MCF 10A (cell line): ENCODE measurements at regions not wholly inside any gene's neighbourhood (a gene's known extent, or its start where the extent isn't known, plus 50 kb on each side); places are given as distances from the start of the nearest gene placed in this dataset.

Experiments used
- BruUV-seq: library from RNA; stranded (reverse); fragments of 400-500 nt; replicated peaks from 2 replicates; lab custom pipeline; 2021; lab: Mats Ljungman, UMichigan
- CTCF ChIA-PET: fragments of 300-600 bp; sonication (Branson Sonifier 250); formaldehyde crosslinking; extraction: SDS; loops from one replicate; lab custom pipeline; 2021; ENCODE audit warnings: antibody characterized with exemption, inconsistent platforms; lab: Yijun Ruan, JAX
- POLR2A ChIA-PET: fragments of 300-600, 350-650 bp; sonication (Branson Sonifier 250); formaldehyde crosslinking; extraction: SDS; loops from one replicate; lab custom pipeline; 2020; ENCODE audit warnings: antibody characterized with exemption, inconsistent platforms; lab: Yijun Ruan, JAX
- DNase-seq: peaks from one replicate; pipeline ENCODE4 v3.0.0-alpha.2; 2018; ENCODE audit not compliant: unreplicated experiment
- H3K27ac Mint-ChIP-seq: one replicate; pipeline ENCODE4 v1.8.0; 2022; ENCODE audit warnings: mild to moderate bottlenecking, low read depth, mixed read lengths; ENCODE audit not compliant: unreplicated experiment
- H3K27me3 Mint-ChIP-seq: one replicate; pipeline ENCODE4 v1.8.0; 2022; ENCODE audit warnings: mixed read lengths; ENCODE audit not compliant: insufficient read depth, unreplicated experiment
- H3K36me3 Mint-ChIP-seq: one replicate; pipeline ENCODE4 v1.8.0; 2022; ENCODE audit warnings: mild to moderate bottlenecking, moderate library complexity, mixed read lengths; ENCODE audit not compliant: insufficient read depth, unreplicated experiment
- H3K4me1 Mint-ChIP-seq: one replicate; pipeline ENCODE4 v1.8.0; 2022; ENCODE audit warnings: mixed read lengths; ENCODE audit not compliant: insufficient read depth, unreplicated experiment
- H3K4me3 Mint-ChIP-seq: one replicate; pipeline ENCODE4 v1.8.0; 2022; ENCODE audit warnings: mild to moderate bottlenecking, moderate library complexity, mixed read lengths; ENCODE audit not compliant: unreplicated experiment
- H3K9me3 Mint-ChIP-seq: one replicate; pipeline ENCODE4 v1.8.0; 2022; ENCODE audit warnings: mixed read lengths; ENCODE audit not compliant: unreplicated experiment
- CTCF ChIP-seq: fragments of 200-600 bp; IDR thresholded peaks from one replicate; pipeline ENCODE4 v1.8.0; 2022; ENCODE audit warnings: antibody characterized with exemption, mild to moderate bottlenecking; ENCODE audit not compliant: unreplicated experiment
- intact Hi-C: fragments of 100-400 bp; cut with micrococcal nuclease; formaldehyde crosslinking; loops from 2 replicates; pipeline ENCODE4 v1.14.1; 2022

- H3K9me3 Mint-ChIP-seq: peaks cover 16% of the 10 kb centered on the region
- H3K27ac Mint-ChIP-seq: no peak overlapping the region
- intact Hi-C loops: no loop called here
- CTCF ChIA-PET: no interaction called here
- no peaks in the 10 kb centered on the region for H3K4me1 Mint-ChIP-seq
- POLR2A ChIA-PET: no interaction called here
- H3K4me3 Mint-ChIP-seq: no peak overlapping the region
- no peaks in the 10 kb centered on the region for H3K27me3 Mint-ChIP-seq
- no peak for DNase-seq
- H3K36me3 Mint-ChIP-seq: no peaks in the 10 kb centered on the region
- TF ChIP-seq CTCF: no peak
- BruUV-seq: no TSS peak
These were observed 201.2 kb upstream of the FAM78B start for GRCh38 chr1:166368030-166368429.

GRCh38 chr1:166377896-166378295 lies 211.1 kb upstream of the FAM78B start:
- no peaks in the 10 kb centered on the region for H3K4me1 Mint-ChIP-seq
- POLR2A ChIA-PET: no interaction called here

GRCh38 chr1:166378805-166379204 lies 212.0 kb upstream of the FAM78B start:
- no peaks in the 10 kb centered on the region for H3K36me3 Mint-ChIP-seq
- no peaks in the 10 kb centered on the region for H3K9me3 Mint-ChIP-seq
- no peak overlapping the region for H3K4me3 Mint-ChIP-seq
- intact Hi-C loops: no loop called here
- no peak overlapping the region for H3K27ac Mint-ChIP-seq
- no peaks in the 10 kb centered on the region for H3K4me1 Mint-ChIP-seq
- no peak for TF ChIP-seq CTCF
- no TSS peak for BruUV-seq
- CTCF ChIA-PET: no interaction called here
- H3K27me3 Mint-ChIP-seq: peaks cover 8% of the 10 kb centered on the region
- POLR2A ChIA-PET: no interaction called here
- no peak for DNase-seq

More at GRCh38 chr1:166377896-166378295, 211.1 kb upstream of the FAM78B start:
- Mint-ChIP-seq H3K36me3 (no peaks in the 10 kb centered on the region), H3K4me3 (no peak overlapping the region), H3K27me3 (no peaks in the 10 kb centered on the region), H3K9me3 (no peaks in the 10 kb centered on the region), H3K27ac (no peak overlapping the region)
- CTCF ChIA-PET: interaction anchor here (1.0 kb wide), 1 partner anchor 236 kb away, joined by 3 read pairs; no protein-coding TSS in a partner anchor
- TF ChIP-seq CTCF: no peak
- no TSS peak for BruUV-seq
- intact Hi-C loops: no loop called here
- no peak for DNase-seq

GRCh38 chr1:166379447-166379846 lies 212.6 kb upstream of the FAM78B start:
- H3K36me3 Mint-ChIP-seq: no peaks in the 10 kb centered on the region
- H3K9me3 Mint-ChIP-seq: no peaks in the 10 kb centered on the region
- BruUV-seq: no TSS peak
- no peak overlapping the region for H3K27ac Mint-ChIP-seq
- intact Hi-C loops: no loop called here
- peaks cover 14% of the 10 kb centered on the region for H3K27me3 Mint-ChIP-seq
- CTCF ChIA-PET: interaction anchor here (0.6 to 1.2 kb wide), 4 partner anchors 14 to 1173 kb away, joined by 3 read pairs; no protein-coding TSS in a partner anchor
- TF ChIP-seq CTCF: no peak
- H3K4me3 Mint-ChIP-seq: no peak overlapping the region
- H3K4me1 Mint-ChIP-seq: no peaks in the 10 kb centered on the region
- POLR2A ChIA-PET: no interaction called here
- peak; percentile 25 for DNase-seq
